ENCODE measurements at regions not wholly inside any gene's neighbourhood (a gene's known extent, or its start where the extent isn't known, plus 50 kb on each side); places are given as distances from the start of the nearest gene placed in this dataset.

- no peak overlapping the region for H3K4me3 ChIP-seq
- TF ChIP-seq CTCF (IDR thresholded peaks at IDR 0.05; ENCODE audit: borderline replicate concordance) = no peak
- H3K9me3 ChIP-seq (replicated peaks) = peaks cover 31% of the 10 kb centered on the region
- H3K27me3 ChIP-seq (ENCODE audit: low read depth) = no peaks in the 10 kb centered on the region
- no peak for DNase-seq
- H3K4me1 ChIP-seq = no peaks in the 10 kb centered on the region
- intact Hi-C loops (cut with micrococcal nuclease) = no loop called here
- no peaks in the 10 kb centered on the region for H3K36me3 ChIP-seq
- no peak overlapping the region for H3K27ac ChIP-seq (replicated peaks)
Observed at GRCh38 chr3:66904336-66904735, 93.8 kb upstream of the KBTBD8 start.

DNA sequence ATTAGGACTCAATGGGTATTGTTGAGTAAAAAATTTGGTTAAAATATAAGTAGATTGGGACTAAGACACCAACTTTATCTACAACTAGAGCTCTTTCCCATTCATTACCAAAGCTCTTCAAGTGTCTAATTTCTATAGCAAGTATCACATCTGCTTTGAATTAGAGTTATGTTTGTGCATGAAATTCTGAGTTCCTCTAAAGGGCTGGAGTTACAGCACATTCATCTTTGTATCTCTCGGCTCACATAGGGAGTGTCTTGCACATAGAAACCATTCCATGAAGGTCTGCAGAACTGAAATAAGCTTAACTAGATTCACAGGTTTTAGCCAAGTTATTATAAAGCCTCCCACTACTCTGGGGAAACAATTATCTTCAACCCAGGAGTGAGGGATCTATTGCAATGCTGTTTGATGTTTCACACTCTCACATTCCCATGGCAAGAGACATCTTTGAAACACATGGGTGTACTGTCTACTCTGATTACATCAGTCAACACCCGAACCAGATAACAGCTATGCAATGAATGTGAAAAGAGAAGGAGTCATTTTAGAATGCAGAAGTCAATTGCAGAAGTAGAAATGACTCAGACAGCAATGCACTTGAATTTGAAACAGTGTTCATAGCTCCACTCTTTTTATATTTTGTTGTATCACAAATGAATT, 93.1 kb upstream of the KBTBD8 start:
- Histone ChIP-seq H3K9me3 (replicated peaks) (peaks cover 25% of the 10 kb centered on the region), H3K4me1 (no peaks in the 10 kb centered on the region), H3K27me3 (ENCODE audit: low read depth) (no peaks in the 10 kb centered on the region), H3K27ac (replicated peaks) (no peak overlapping the region), H3K36me3 (no peaks in the 10 kb centered on the region), H3K4me3 (no peak overlapping the region)
- no peak for TF ChIP-seq CTCF (IDR thresholded peaks at IDR 0.05; ENCODE audit: borderline replicate concordance)
- intact Hi-C loops (cut with micrococcal nuclease) = no loop called here
- DNase-seq = no peak

- no peak overlapping the region for H3K4me3 ChIP-seq
- no peaks in the 10 kb centered on the region for H3K27me3 ChIP-seq (ENCODE audit: low read depth)
- intact Hi-C loops (cut with micrococcal nuclease) = no loop called here
- DNase-seq = no peak
- TF ChIP-seq CTCF (IDR thresholded peaks at IDR 0.05; ENCODE audit: borderline replicate concordance) = no peak
- H3K36me3 ChIP-seq = no peaks in the 10 kb centered on the region
- no peak overlapping the region for H3K27ac ChIP-seq (replicated peaks)
- no peaks in the 10 kb centered on the region for H3K4me1 ChIP-seq
- H3K9me3 ChIP-seq (replicated peaks) = peaks cover 8% of the 10 kb centered on the region
Observed at GRCh38 chr3:66907136-66907535, 91.0 kb upstream of the KBTBD8 start.

GRCh38 chr3:66910266-66911055, 87.6 kb upstream of the KBTBD8 start:
- Histone ChIP-seq H3K27me3 (ENCODE audit: low read depth) (no peaks in the 10 kb centered on the region), H3K36me3 (no peaks in the 10 kb centered on the region), H3K4me3 (no peak overlapping the region), H3K9me3 (replicated peaks) (peaks cover 34% of the 10 kb centered on the region), H3K4me1 (no peaks in the 10 kb centered on the region), H3K27ac (replicated peaks) (no peak overlapping the region)
- TF ChIP-seq CTCF (IDR thresholded peaks at IDR 0.05; ENCODE audit: borderline replicate concordance) = no peak
- intact Hi-C loops (cut with micrococcal nuclease) = no loop called here
- DNase-seq = no peak

DNA sequence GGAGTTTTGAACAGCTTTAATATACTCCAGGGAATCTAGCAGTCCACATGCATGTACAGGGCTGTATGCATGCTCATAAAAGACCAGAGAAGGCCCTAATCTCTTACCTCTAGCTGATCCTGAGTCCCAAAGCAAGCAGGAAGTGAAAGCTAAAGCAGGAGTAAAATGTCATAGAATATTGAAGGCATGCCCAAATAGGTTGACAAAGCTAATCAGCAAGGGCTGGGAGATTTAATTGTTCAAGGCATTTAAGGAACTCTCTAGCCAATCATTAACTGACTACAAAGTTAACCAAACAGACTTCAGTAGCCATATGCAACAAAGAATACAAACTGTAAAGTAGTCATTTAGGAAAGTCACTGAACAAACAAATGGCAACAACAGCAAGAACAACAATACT, 85.8 kb upstream of the KBTBD8 start:
- Histone ChIP-seq H3K4me3 (no peak overlapping the region), H3K4me1 (no peaks in the 10 kb centered on the region), H3K36me3 (no peaks in the 10 kb centered on the region), H3K9me3 (replicated peaks) (peaks cover 34% of the 10 kb centered on the region), H3K27me3 (ENCODE audit: low read depth) (no peaks in the 10 kb centered on the region), H3K27ac (replicated peaks) (no peak overlapping the region)
- no peak for DNase-seq
- intact Hi-C loops (cut with micrococcal nuclease) = no loop called here
- no peak for TF ChIP-seq CTCF (IDR thresholded peaks at IDR 0.05; ENCODE audit: borderline replicate concordance)

Data from left ventricle myocardium inferior (tissue), 1 donor.